Endothelial cell of umbilical vein (primary cell): ENCODE measurements at regions not wholly inside any gene's neighbourhood (a gene's known extent, or its start where the extent isn't known, plus 50 kb on each side); places are given as distances from the start of the nearest gene placed in this dataset.
"Not testable (repeated sequence)": the region's sequence is repeated elsewhere in the genome, so short reads cannot be mapped to it uniquely, and the experiment has no call there.

Source experiments
- BruUV-seq: library from RNA; stranded (reverse); fragments of 400-500 nt; replicated peaks from 2 replicates; lab custom pipeline; 2021; lab: Mats Ljungman, UMichigan
- CTCF ChIA-PET: fragments of 300-600, 350-600 bp; sonication (Branson Sonifier 250); formaldehyde crosslinking; loops from one replicate; lab custom pipeline; 2021; ENCODE audit warnings: antibody characterized with exemption, inconsistent platforms; lab: Charles Lee
- POLR2A ChIA-PET: fragments of 300-600, 350-600 bp; sonication (Branson Sonifier 250); formaldehyde crosslinking; loops from one replicate; lab custom pipeline; 2021; ENCODE audit warnings: antibody characterized with exemption, inconsistent platforms; lab: Charles Lee
- DNase-seq: peaks from one replicate; pipeline ENCODE4 v3.0.0-alpha.2; 2011; ENCODE audit warnings: low read depth, low spot score
- FAIRE-seq: peaks from 2 replicates; lab custom pipeline; 2011; peaks lifted over from hg19 to GRCh38; lab: Jason Lieb, UNC
- H2AFZ ChIP-seq: 2 replicates; pipeline ENCODE4 v1.6.0; 2012; ENCODE audit warnings: low read depth, low read length, control low read depth, inconsistent platforms
- H3K27ac ChIP-seq: 2 replicates; pipeline ENCODE4 v1.5.1; 2011; ENCODE audit warnings: low read depth, mild to moderate bottlenecking, control low read depth, low read length, moderate library complexity; ENCODE audit not compliant: insufficient read depth
- H3K27me3 ChIP-seq, 2 experiments: 2 replicates each; pipeline versions ENCODE4 v1.6.0 to v1.6.1; 2011; ENCODE audit warnings: low read length in 2 of 2, mixed read lengths in 1 of 2; ENCODE audit not compliant: control insufficient read depth in 2 of 2, insufficient read depth in 2 of 2
- H3K36me3 ChIP-seq, 2 experiments: 2 replicates in 1 of 2; 3 replicates in 1 of 2; pipeline ENCODE4 v1.5.1; 2011; ENCODE audit warnings: low read length in 2 of 2, mild to moderate bottlenecking in 1 of 2, moderate library complexity in 1 of 2; ENCODE audit not compliant: control insufficient read depth in 2 of 2, insufficient read depth in 2 of 2; ENCODE audit errors: extremely low read depth in 1 of 2
- H3K4me1 ChIP-seq: 3 replicates; pipeline ENCODE4 v1.5.1; 2011; ENCODE audit warnings: mild to moderate bottlenecking, low read length; ENCODE audit not compliant: control insufficient read depth, insufficient read depth; ENCODE audit errors: extremely low read depth
- H3K4me2 ChIP-seq: 2 replicates; pipeline ENCODE4 v1.6.1; 2011; ENCODE audit warnings: low read length, control low read depth, mixed read lengths; ENCODE audit not compliant: insufficient read depth
- H3K4me3 ChIP-seq, 3 experiments: fragments of 200-600 bp in 1 of 3; sonication (generic), shearing (Covaris generic) in 1 of 3; replicated peaks in 1 of 3; 2 replicates each; pipeline ENCODE4 v1.5.1; 2011 to 2016; ENCODE audit warnings: control low read depth in 3 of 3, low read length in 3 of 3, mild to moderate bottlenecking in 2 of 3, inconsistent platforms in 1 of 3, low read depth in 1 of 3, moderate library complexity in 1 of 3; ENCODE audit not compliant: insufficient read depth in 1 of 3
- H3K79me2 ChIP-seq: 2 replicates; pipeline ENCODE4 v1.6.0; 2012; ENCODE audit warnings: low read length, inconsistent platforms; ENCODE audit not compliant: control insufficient read depth, insufficient read depth
- H3K9ac ChIP-seq: replicated peaks from 2 replicates; pipeline ENCODE3; 2011; ENCODE audit warnings: low read length, control low read depth; ENCODE audit not compliant: insufficient read depth; ENCODE audit errors: extremely low read depth
- H3K9me1 ChIP-seq: replicated peaks from 3 replicates; pipeline ENCODE4 v1.6.0; 2011; ENCODE audit warnings: mild to moderate bottlenecking, low read length; ENCODE audit not compliant: control insufficient read depth, insufficient read depth; ENCODE audit errors: extremely low read depth
- H3K9me3 ChIP-seq: replicated peaks from 2 replicates; pipeline ENCODE4 v1.5.1; 2012; ENCODE audit warnings: low read length, inconsistent platforms; ENCODE audit not compliant: control insufficient read depth, insufficient read depth
- H4K20me1 ChIP-seq: replicated peaks from 2 replicates; pipeline ENCODE3; 2011; ENCODE audit warnings: mild to moderate bottlenecking, low read length; ENCODE audit not compliant: control insufficient read depth, insufficient read depth; ENCODE audit errors: extremely low read depth
- dilution Hi-C: fragments of 300-500 bp; cut with MboI; formaldehyde crosslinking; loops from one replicate; pipeline ENCODE4 v1.15.0; 2019; ENCODE audit warnings: low sequenced_read_pairs; ENCODE audit not compliant: extremely low pct_ligation_motif_present
- intact Hi-C: fragments of 100-400 bp; cut with micrococcal nuclease; formaldehyde crosslinking; loops from one replicate; pipeline ENCODE4 v1.10.0; 2022

- POLR2A ChIA-PET, dilution Hi-C loops, H3K27me3 ChIP-seq, H3K79me2 ChIP-seq, H3K4me3 ChIP-seq, H3K4me2 ChIP-seq, H3K9me1 ChIP-seq, BruUV-seq, H3K36me3 ChIP-seq, H3K9ac ChIP-seq, H2AFZ ChIP-seq, FAIRE-seq, CTCF ChIA-PET, H3K4me1 ChIP-seq, DNase-seq, H3K27ac ChIP-seq, intact Hi-C loops, H3K9me3 ChIP-seq, H4K20me1 ChIP-seq: not testable (repeated sequence)
Measured at GRCh38 chr9:62725580-62725979, 1535.7 kb downstream of the SPATA31A7 start.

GRCh38 chr9:62730229-62731000 is 1540.6 kb downstream of the SPATA31A7 start:
- H3K36me3 ChIP-seq, H3K4me1 ChIP-seq, dilution Hi-C loops, H3K9me3 ChIP-seq, H3K4me3 ChIP-seq, intact Hi-C loops, H3K9ac ChIP-seq, H2AFZ ChIP-seq, H3K27ac ChIP-seq, H3K4me2 ChIP-seq, DNase-seq, H3K79me2 ChIP-seq, H3K27me3 ChIP-seq, H4K20me1 ChIP-seq, BruUV-seq, POLR2A ChIA-PET, CTCF ChIA-PET, H3K9me1 ChIP-seq, FAIRE-seq: not testable (repeated sequence)

DNA sequence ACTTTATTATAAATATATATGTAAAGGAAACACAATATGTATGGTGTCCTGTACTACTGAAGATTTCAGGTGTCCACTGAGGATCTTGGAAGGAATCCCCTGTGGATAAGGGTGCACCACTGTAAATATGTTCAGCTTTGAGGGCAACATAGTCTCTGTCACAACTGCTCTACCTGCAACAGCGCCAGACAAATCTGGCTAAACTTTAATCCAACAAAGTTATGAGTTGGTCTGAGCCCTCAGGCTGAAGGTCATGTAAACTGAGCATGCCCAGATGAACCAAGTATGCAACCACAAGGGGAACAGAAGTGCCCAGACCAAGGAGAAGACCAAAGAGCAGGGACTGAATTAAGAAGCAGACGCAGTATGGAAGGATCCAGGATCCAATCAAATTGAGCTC is 1541.2 kb downstream of the SPATA31A7 start:
- H4K20me1 ChIP-seq, H3K36me3 ChIP-seq, H3K9me1 ChIP-seq, FAIRE-seq, DNase-seq, H3K9me3 ChIP-seq, H3K4me1 ChIP-seq, H3K4me2 ChIP-seq, H3K27ac ChIP-seq, BruUV-seq, H3K4me3 ChIP-seq, H3K79me2 ChIP-seq, H3K27me3 ChIP-seq, dilution Hi-C loops, intact Hi-C loops, H3K9ac ChIP-seq, CTCF ChIA-PET, POLR2A ChIA-PET, H2AFZ ChIP-seq: not testable (repeated sequence)

DNA sequence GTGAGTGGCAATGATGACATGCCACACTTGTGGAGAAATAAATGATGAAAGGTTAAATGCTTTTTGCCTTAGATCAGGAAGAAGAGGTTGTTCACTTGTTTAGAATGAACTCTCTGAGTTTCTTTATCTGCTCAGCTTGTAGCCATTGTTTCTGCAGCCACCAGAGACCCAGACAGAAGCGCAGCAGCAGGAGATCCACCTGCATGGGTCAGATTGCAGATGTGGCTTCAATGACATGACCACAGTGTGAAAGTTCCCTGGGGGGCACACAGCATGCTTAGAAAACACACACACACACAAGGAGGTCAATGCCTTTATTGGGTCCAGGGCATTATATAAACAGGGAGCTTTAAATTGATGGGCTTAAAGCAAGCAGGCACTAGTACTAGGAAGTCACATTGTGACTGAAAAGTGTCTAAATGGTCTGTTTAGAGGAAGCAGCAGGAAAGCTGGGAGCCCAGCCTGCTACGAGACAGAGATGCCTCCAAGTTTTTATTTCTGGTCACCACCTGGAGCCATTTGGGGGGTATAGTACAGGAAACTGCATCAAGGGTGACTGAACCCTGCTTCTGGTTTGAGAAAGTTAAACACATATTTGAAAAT is 1547.3 kb downstream of the SPATA31A7 start:
- H4K20me1 ChIP-seq, H2AFZ ChIP-seq, H3K9me1 ChIP-seq, H3K79me2 ChIP-seq, BruUV-seq, dilution Hi-C loops, H3K4me2 ChIP-seq, H3K9me3 ChIP-seq, H3K27me3 ChIP-seq, H3K36me3 ChIP-seq, DNase-seq, H3K4me3 ChIP-seq, H3K4me1 ChIP-seq, FAIRE-seq, POLR2A ChIA-PET, CTCF ChIA-PET, H3K9ac ChIP-seq, H3K27ac ChIP-seq, intact Hi-C loops: not testable (repeated sequence)
